IPS-20b (cell line): ENCODE measurements at regions not wholly inside any gene's neighbourhood (a gene's known extent, or its start where the extent isn't known, plus 50 kb on each side); places are given as distances from the start of the nearest gene placed in this dataset.

ENCODE experiments used
- H3K27ac ChIP-seq: one replicate; pipeline ENCODE4 v1.5.1; 2013; ENCODE audit warnings: low read length
- H3K27me3 ChIP-seq: 2 replicates; pipeline ENCODE4 v1.6.1; 2013; ENCODE audit warnings: mild to moderate bottlenecking, low read length, inconsistent platforms; ENCODE audit not compliant: insufficient read depth
- H3K36me3 ChIP-seq: 2 replicates; pipeline ENCODE4 v1.6.1; 2013; ENCODE audit warnings: low read depth, mild to moderate bottlenecking, inconsistent platforms, low read length, moderate library complexity; ENCODE audit not compliant: insufficient read depth
- H3K4me1 ChIP-seq: 2 replicates; pipeline ENCODE4 v1.6.1; 2013; ENCODE audit warnings: mild to moderate bottlenecking, control low read depth, inconsistent platforms, low read length, moderate library complexity; ENCODE audit not compliant: insufficient read depth
- H3K4me3 ChIP-seq: 2 replicates; pipeline ENCODE4 v1.5.1; 2013; ENCODE audit warnings: mild to moderate bottlenecking, low read length, inconsistent platforms
- H3K9ac ChIP-seq: 2 replicates; pipeline ENCODE4 v1.6.1; 2013; ENCODE audit warnings: low read depth, mild to moderate bottlenecking, inconsistent platforms, low read length, moderate library complexity
- H3K9me3 ChIP-seq: 2 replicates; pipeline ENCODE4 v1.6.1; 2013; ENCODE audit warnings: mild to moderate bottlenecking, low read depth, low read length, inconsistent platforms; ENCODE audit not compliant: insufficient read depth

- no peaks in the 10 kb centered on the region for H3K4me1 ChIP-seq
- no peaks in the 10 kb centered on the region for H3K9me3 ChIP-seq
- H3K9ac ChIP-seq: no peak overlapping the region
- H3K27ac ChIP-seq: no peak overlapping the region
- no peaks in the 10 kb centered on the region for H3K36me3 ChIP-seq
- no peak overlapping the region for H3K4me3 ChIP-seq
- H3K27me3 ChIP-seq: no peaks in the 10 kb centered on the region
These were observed 1094.0 kb upstream of the KLHL29 start for GRCh38 chr2:22290909-22291473.

GRCh38 chr2:22301228-22301627, 1083.8 kb upstream of the KLHL29 start:
- no peaks in the 10 kb centered on the region for H3K36me3 ChIP-seq
- H3K9me3 ChIP-seq: peaks cover 10% of the 10 kb centered on the region
- H3K27ac ChIP-seq: no peak overlapping the region
- no peaks in the 10 kb centered on the region for H3K4me1 ChIP-seq
- no peaks in the 10 kb centered on the region for H3K27me3 ChIP-seq
- no peak overlapping the region for H3K9ac ChIP-seq
- no peak overlapping the region for H3K4me3 ChIP-seq

- Histone ChIP-seq H3K27me3 (no peaks in the 10 kb centered on the region), H3K4me1 (no peaks in the 10 kb centered on the region), H3K9me3 (no peaks in the 10 kb centered on the region), H3K27ac (no peak overlapping the region), H3K4me3 (no peak overlapping the region), H3K36me3 (no peaks in the 10 kb centered on the region), H3K9ac (no peak overlapping the region)
These were observed 1058.7 kb upstream of the KLHL29 start for GRCh38 chr2:22326250-22326649.

GRCh38 chr2:22329211-22330154, 1055.5 kb upstream of the KLHL29 start:
- Histone ChIP-seq H3K4me3 (no peak overlapping the region), H3K27ac (no peak overlapping the region), H3K4me1 (no peaks in the 10 kb centered on the region), H3K9me3 (no peaks in the 10 kb centered on the region), H3K27me3 (no peaks in the 10 kb centered on the region), H3K9ac (no peak overlapping the region), H3K36me3 (no peaks in the 10 kb centered on the region)

- Histone ChIP-seq H3K9me3 (no peaks in the 10 kb centered on the region), H3K36me3 (no peaks in the 10 kb centered on the region), H3K27ac (no peak overlapping the region), H3K4me1 (peaks cover 2% of the 10 kb centered on the region; the same call in 1 of the 2 replicates), H3K9ac (no peak overlapping the region), H3K27me3 (no peaks in the 10 kb centered on the region), H3K4me3 (no peak overlapping the region)
These were observed 1048.6 kb upstream of the KLHL29 start for GRCh38 chr2:22336414-22336813.

- H3K4me3 ChIP-seq: no peak overlapping the region
These were observed 1044.3 kb upstream of the KLHL29 start for GRCh38 chr2:22340716-22341115.

GRCh38 chr2:22347306-22347705, 1037.7 kb upstream of the KLHL29 start:
- H3K27me3 ChIP-seq: no peaks in the 10 kb centered on the region
- no peak overlapping the region for H3K27ac ChIP-seq
- H3K9ac ChIP-seq: no peak overlapping the region
- H3K4me1 ChIP-seq: no peaks in the 10 kb centered on the region
- no peaks in the 10 kb centered on the region for H3K9me3 ChIP-seq
- H3K36me3 ChIP-seq: no peaks in the 10 kb centered on the region
- no peak overlapping the region for H3K4me3 ChIP-seq

More at GRCh38 chr2:22340716-22341115, 1044.3 kb upstream of the KLHL29 start:
- H3K36me3 ChIP-seq: no peaks in the 10 kb centered on the region
- no peak overlapping the region for H3K27ac ChIP-seq
- H3K9ac ChIP-seq: no peak overlapping the region
- H3K27me3 ChIP-seq: no peaks in the 10 kb centered on the region
- H3K4me1 ChIP-seq: peaks cover 2% of the 10 kb centered on the region; the same call in 1 of the 2 replicates
- H3K9me3 ChIP-seq: no peaks in the 10 kb centered on the region

- no peak overlapping the region for H3K9ac ChIP-seq
- no peaks in the 10 kb centered on the region for H3K36me3 ChIP-seq
- H3K9me3 ChIP-seq: no peaks in the 10 kb centered on the region
- H3K4me3 ChIP-seq: no peak overlapping the region
- H3K27me3 ChIP-seq: no peaks in the 10 kb centered on the region
- no peaks in the 10 kb centered on the region for H3K4me1 ChIP-seq
- no peak overlapping the region for H3K27ac ChIP-seq
These were observed 1034.4 kb upstream of the KLHL29 start for GRCh38 chr2:22350621-22351020.

- Histone ChIP-seq H3K4me3 (no peak overlapping the region), H3K9ac (no peak overlapping the region), H3K36me3 (no peaks in the 10 kb centered on the region), H3K4me1 (peaks cover 8% of the 10 kb centered on the region; the same call in 1 of the 2 replicates), H3K27ac (no peak overlapping the region), H3K27me3 (no peaks in the 10 kb centered on the region), H3K9me3 (no peaks in the 10 kb centered on the region)
These were observed 1029.1 kb upstream of the KLHL29 start for GRCh38 chr2:22355816-22356433.

GRCh38 chr2:22359071-22359672, 1025.8 kb upstream of the KLHL29 start:
- H3K4me1 ChIP-seq: peaks cover 8% of the 10 kb centered on the region; the same call in 1 of the 2 replicates
- H3K9ac ChIP-seq: no peak overlapping the region
- no peaks in the 10 kb centered on the region for H3K36me3 ChIP-seq

GRCh38 chr2:22360735-22361374, 1024.1 kb upstream of the KLHL29 start:
- H3K27me3 ChIP-seq: no peaks in the 10 kb centered on the region
- no peaks in the 10 kb centered on the region for H3K9me3 ChIP-seq
- H3K36me3 ChIP-seq: no peaks in the 10 kb centered on the region
- no peak overlapping the region for H3K9ac ChIP-seq
- H3K27ac ChIP-seq: no peak overlapping the region
- no peak overlapping the region for H3K4me3 ChIP-seq
- H3K4me1 ChIP-seq: peaks cover 8% of the 10 kb centered on the region; the same call in 1 of the 2 replicates

More at GRCh38 chr2:22359071-22359672, 1025.8 kb upstream of the KLHL29 start:
- Histone ChIP-seq H3K27me3 (no peaks in the 10 kb centered on the region), H3K4me3 (no peak overlapping the region), H3K27ac (no peak overlapping the region), H3K9me3 (no peaks in the 10 kb centered on the region)
